NCI-H2227 (cell line): ENCODE measurements at regions not wholly inside any gene's neighbourhood (a gene's known extent, or its start where the extent isn't known, plus 50 kb on each side); places are given as distances from the start of the nearest gene placed in this dataset.

Experiments used
- DNase-seq: peaks from one replicate; lab custom pipeline; 2025; ENCODE audit not compliant: unreplicated experiment; lab: John Stamatoyannopoulos, UW

DNA sequence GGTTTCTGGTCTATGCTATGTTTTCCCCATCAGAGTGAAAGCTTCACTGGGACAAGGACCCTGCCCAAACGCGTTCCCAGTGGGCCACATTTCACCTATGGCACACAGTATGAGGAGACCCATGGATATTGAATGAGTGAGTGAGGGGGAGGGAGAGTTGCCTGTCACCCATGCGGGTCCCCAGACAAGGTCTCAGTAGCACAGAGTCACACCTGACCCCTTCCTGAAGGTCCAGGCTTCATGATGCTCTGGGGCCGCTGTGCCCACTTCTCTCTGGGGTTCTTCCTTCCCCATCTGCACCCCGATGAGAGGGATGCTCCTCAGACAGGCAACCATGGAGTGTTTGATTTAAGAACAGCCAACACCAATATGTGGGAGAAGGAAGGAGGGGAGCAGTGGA lies 72.3 kb upstream of the CSF3R start:
- no peak for DNase-seq

DNA sequence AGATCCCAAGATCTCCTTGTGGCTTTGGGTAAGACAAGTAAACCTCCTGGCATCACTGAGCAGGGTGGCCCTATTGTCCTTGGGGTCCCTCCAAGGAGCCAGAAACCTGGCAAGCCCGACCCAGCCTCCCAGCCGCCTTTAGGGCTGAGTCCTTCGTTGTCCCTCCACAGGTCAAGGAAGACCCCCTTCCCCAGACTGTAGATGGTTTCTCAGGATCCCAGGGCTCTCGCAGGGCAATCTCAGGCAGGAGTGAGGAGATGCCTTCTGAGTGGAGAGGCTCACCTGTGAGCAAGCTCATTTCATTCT lies 71.6 kb upstream of the CSF3R start:
- no peak for DNase-seq

DNA sequence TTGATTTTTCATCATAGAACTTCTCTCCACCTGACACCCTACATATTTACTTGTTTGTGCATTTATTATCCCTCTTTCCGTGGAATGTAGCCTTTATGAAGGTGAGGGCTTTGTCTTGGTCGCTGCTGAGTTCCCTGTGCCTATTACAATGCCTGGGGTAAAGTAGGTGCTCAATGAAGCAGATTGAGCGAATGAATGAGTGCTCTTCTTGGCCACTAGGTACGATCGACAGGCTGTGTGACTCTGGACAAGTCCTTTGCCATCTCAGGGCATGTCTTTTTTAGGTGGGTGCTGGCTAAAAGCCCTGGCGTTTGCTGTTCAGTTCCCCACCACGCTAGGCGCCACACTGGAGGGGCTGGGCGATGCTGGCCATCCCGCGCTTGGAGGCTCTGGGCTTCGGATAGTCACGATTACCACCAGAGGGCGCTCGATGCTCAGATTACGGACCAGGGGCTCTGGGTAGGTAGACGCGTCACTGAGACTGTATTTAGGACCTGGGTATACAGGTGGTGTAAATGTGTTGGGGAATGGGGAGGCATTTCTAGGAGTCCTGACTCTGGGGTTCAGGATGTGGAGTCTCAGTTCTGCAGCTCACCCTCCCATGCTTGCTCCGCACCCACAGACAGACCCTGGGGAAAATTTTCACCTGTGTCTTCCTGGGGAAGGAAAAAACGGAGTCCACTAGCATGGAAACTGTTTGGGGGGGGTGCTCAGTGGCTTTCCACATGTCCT lies 71.0 kb upstream of the CSF3R start:
- DNase-seq: peak; percentile 92

DNA sequence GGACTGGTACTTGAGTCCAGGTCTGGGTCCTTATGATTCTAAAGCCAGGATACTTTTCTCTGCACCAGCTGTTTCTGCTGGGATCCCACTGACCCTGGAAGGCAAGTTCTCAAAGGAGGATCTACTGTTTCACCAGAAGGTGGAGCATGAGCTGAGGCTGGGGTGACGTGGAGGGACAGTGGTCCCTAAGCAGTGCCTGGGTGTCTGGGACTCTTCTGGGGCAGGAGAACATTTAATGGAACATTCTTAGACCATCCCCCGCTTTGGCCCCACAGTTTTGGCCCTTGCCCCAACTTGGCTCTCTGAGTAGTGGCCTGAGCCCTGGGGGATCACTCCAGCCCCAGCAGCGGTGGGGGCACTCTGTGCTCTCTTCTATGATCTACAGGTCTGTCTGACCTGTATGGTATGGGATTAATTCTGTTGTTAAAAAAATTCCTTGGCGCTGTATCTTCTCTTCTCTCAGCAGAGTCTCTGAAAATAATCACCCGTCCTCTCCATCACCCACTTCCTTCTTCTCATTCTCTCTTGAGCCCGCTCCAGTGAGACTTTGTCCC lies 60.3 kb upstream of the CSF3R start:
- DNase-seq: peak; percentile 13

DNA sequence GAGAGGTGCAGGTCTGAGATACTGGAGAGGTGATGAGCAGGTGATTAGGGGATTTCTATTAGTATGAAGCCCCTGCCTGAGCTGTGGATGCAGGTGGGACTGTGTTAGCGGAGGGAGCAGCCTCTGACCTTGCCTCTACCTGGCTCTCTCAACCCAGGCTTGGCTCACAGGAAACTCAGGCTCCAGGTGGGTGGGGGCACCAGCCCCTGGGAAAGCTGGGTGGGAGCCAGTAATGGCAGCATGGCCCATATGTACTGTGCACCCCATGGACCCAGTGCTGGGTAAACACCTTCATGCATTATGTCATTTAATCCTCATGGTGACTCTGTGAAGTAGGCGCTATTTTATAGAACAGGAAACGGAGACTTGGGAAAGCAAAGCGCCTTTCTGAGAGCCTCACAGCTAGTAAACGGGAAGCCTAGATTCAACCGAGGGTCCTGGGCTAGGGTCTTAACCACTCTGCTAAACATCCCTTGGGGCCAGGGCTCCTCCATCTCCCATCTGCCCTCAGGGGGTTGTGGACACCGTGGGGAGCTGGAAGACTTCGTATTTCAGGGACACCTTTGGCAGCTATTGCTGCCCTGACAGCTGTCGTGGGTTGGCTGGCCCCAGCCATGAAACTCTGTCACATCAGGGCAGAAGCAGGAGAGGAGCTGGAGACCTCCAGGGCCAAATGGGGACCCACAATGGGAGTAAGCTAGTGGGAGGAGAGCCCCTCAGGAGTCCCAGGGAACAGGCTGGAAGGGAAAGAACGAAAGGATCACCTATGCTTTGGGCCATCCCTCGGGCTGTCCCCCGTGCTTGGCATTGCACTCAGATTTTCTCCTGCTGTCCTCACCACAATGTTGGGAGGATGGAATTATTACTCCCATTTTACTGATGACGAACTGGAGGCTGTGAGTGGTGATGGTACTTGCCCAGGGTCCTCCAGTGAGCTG lies 59.6 kb upstream of the CSF3R start:
- DNase-seq: no peak

DNA sequence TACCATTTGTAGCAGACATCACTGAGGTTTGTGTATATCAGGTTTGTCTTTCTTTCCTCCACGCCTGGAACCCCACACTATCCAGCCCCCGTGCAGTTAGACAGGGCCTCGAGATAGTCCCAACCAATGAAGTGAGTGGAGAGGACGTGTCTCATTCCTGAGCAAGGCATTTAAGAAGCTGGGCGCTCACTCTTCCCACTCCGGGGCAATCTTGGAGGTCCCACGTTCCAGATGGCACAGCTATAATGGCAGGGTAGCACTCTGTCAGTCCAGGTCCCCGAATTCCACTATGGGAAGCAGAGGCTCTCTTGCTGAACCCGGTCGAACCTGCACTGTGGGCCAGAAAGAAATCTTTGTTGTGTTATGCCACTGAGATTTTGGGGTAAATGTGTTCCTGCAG lies 57.3 kb upstream of the CSF3R start:
- DNase-seq: no peak

DNA sequence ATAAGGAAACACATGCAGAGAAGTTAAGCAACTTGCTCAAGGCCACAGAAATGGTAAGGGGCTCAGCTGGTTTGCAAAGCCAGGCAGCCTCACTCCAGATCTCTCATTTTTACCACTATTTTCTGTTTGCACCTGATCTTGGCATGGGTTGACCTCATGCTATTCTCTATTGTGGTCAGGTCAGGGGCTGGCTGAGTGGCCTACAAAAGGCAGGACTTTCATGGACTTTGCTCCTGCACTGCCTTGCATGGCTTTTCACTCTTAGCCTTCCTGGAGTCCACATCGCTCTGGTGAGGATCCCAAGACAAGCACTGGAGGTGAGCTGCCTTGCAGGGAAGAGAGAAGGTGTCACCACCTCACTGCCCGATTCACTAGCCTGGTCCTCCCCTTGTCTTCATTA lies 56.8 kb upstream of the CSF3R start:
- no peak for DNase-seq

DNA sequence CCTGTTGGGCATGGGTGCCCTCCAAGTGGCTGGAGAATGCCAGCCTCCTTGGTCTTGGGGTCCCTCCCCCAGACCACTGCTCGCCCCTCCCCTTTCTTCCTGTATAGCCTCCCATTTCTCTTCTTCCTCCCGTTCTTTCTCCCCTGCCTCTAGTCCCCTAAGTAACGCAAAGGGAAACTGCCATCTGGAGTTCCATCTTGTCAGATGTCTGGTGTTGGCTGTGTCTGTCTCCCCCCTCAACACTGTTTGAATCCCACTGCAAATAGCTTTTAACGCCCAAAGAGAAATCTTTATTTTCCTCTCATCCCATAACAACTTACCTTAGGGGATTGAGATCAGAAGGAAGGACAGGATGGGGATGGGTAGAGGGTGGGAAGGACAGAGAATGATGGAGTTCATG lies 55.3 kb upstream of the CSF3R start:
- no peak for DNase-seq

DNA sequence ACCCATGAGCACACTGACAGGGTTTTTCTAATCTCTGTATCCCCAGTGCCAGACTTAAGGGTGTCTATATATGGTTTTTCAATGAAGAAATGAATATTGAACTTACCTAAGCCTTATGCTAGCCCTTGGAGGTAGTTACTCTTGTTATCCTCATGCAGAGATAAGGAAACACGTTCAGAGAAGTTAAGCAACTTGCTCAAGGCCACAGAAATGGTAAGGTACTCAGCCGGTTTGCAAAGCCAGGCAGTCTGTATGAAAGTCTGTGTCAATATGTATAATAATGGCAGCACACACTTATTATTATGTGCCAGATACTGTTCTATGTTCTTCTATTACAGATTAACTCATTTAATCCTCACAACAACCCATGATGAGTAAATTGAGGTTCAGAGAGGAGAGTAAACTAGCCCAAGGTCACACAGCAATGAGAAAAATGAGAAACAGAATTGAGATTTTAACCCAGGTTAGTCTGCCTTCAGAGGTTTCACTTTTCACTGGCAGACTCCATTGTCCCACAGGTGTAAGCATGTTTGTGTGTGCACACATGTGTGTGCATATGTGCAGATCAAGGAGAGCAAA lies 54.6 kb upstream of the CSF3R start:
- DNase-seq: no peak

DNA sequence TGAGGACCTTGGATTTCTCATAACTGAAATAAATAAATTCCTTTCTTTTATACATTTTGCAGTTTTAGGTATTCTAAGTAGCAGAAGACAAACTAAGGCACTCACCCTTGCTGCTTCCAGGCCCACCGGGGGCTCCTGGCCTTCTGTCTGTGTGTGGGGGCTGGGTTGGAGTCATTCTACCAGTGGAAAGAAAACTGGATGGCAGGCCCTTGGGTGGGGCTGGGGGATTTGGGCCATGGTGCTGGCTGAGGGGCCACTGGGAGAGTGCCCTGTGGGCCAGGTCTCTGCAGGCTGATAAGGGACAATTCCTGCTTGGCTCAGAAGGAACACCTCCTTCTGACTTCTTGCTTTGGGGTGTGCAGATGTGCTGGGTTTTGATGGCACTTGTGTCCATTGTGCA lies 54.0 kb upstream of the CSF3R start:
- no peak for DNase-seq

DNA sequence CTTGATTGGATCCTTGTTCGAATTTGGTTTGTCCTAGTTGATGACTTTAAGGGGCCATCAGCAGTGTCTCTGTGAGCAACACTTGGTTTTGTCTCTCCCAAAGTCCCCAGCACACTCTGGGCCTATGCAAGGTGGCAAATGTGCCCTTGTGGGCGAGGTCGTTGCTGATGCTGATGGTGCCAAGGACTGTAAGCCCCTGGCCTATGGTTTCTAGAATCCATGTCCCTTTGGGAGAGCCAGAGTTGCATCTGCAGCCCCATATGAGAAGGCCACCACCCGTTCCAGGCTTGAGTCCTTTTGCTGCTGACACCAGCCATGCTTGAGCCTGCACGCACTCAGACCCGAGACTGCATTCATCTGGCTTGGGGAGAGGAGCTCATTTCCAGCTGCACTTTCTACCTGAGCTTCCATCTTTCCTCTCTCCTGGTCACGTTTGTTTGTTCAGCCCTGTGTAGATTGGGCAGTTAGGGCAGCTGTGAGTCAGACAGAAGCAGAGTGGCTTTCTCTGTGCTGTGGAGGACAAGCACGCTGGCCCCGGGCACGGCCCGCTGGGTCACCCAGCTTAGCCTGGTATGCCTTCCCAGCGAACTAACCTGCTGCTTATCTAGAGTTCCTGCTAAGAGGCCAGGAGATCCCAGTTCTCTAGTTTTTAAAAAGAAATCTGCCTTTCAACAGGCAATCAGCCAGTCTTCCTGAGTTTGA lies 52.1 kb upstream of the CSF3R start:
- no peak for DNase-seq

DNA sequence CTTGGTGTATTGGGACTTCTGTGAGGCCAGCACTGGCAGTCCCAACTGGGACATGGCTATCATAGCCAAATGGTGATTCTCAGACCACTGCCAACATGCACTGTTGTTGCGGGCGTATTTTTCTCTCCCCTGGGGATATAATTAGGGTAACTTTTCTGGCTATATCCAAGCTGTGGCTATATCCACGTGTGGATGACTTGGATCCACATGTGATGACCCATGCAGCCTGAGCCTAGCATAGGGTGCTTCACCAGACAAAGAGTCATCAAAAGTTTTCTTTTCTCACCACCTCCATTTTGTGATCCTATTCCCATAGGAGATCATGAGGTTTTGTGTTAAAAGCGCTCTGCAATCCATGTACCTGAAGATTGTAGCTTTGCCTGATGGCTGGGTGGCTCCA lies 51.2 kb upstream of the CSF3R start:
- no peak for DNase-seq

DNA sequence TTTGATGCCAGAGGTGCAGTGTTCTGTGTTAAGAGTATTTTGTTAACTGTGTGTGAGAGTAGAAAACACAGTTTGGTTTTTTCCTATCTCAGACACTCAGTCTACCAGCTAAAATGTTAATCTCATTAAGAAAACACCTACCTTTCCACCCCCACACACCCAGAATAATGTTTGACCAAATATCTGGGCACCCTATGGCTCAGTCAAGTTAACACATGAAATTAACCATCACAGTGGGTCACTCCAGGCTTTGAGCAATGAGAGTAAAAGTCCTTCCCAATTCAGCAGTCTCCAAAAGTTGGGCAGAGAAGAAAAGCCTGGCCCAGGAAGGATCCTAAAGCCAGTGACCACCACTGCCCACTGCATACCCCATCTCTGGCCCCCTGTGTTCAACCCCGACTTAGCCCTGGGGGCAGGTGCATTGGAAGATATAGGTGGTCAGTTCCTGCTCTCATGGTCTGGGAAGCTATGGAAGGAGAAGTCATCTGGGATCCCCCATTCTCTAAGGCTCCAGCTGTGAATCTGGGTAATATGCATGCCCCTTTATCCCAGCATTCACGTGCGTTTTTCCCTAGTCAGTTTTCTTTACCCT lies 50.2 kb upstream of the CSF3R start:
- no peak for DNase-seq
